GM21367 (cell line): ENCODE measurements at regions not wholly inside any gene's neighbourhood (a gene's known extent, or its start where the extent isn't known, plus 50 kb on each side); places are given as distances from the start of the nearest gene placed in this dataset.
"Not testable (repeated sequence)": the region's sequence is repeated elsewhere in the genome, so short reads cannot be mapped to it uniquely, and the experiment has no call there.

Experiments
- ATAC-seq: cut with Tn5 transposase; IDR thresholded peaks from one replicate; pipeline ENCODE4 v1.9.1; 2021; ENCODE audit not compliant: unreplicated experiment

DNA sequence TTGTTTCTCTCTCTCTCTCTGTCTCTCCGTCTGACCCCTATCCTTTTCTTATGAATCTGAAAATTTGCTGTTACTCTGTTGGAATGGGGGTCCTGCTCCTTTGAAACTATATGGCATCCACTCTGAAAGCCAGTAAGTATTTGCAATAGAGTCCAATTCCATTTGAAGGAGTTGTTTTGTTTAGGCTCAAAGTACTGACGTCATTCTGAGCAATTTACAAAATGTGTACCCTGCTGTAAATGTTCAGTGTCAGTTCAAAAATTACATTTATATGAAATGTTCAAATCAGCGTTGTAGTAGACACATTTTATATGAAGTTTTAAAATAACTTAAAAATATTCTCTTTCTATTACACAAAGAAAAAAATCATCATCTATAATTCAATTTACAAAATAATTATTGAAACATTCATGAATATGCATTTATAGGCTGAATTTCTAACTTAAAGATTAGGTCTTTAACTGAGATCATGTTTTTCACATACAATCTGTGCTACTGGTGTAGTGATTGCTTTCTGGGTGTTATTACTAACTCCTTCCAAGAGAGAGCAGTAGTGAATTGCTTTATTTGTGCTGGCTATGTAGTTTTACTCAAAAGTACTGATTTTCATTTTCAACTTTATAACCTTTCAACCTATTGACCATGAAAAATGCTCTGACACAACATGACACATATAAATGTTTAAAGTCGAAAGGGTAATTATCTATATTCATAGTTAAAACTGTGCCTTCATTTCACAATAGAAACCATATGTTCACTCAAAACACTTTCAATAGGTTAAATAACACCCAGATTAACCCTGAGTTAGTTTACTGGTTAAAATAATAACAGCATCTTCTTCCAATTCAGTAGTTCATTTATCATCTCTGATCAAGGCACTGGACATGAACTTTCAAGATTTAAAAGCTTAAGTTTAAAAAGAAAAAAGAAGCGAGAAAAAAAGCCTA, 253.1 kb upstream of the ADGRL4 start:
- ATAC-seq, result peak; percentile 84

- ATAC-seq, result no peak
Measured at GRCh38 chr1:79255421-79255820, 248.9 kb upstream of the ADGRL4 start.

DNA sequence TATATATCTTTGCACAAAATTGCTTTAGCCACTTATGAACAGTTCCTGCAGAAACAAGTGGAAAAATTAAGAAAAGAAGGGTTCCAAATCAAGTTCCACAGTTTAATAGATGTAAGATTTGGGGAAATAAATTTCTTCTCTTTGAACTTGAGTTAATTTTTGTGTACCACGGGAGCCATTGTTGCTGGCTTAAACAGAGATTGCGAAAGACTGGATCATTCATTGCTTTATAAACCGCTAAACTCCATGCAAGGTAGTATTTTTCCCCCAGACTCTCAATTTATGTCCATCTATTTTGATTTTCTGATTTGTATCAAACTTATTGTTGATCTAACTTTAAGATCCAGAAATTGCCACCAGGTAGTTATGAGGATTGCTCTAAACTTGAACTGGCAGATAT, 246.1 kb upstream of the ADGRL4 start:
- ATAC-seq, result no peak

- no peak for ATAC-seq
Measured at GRCh38 chr1:79239840-79240239, 233.3 kb upstream of the ADGRL4 start.

DNA sequence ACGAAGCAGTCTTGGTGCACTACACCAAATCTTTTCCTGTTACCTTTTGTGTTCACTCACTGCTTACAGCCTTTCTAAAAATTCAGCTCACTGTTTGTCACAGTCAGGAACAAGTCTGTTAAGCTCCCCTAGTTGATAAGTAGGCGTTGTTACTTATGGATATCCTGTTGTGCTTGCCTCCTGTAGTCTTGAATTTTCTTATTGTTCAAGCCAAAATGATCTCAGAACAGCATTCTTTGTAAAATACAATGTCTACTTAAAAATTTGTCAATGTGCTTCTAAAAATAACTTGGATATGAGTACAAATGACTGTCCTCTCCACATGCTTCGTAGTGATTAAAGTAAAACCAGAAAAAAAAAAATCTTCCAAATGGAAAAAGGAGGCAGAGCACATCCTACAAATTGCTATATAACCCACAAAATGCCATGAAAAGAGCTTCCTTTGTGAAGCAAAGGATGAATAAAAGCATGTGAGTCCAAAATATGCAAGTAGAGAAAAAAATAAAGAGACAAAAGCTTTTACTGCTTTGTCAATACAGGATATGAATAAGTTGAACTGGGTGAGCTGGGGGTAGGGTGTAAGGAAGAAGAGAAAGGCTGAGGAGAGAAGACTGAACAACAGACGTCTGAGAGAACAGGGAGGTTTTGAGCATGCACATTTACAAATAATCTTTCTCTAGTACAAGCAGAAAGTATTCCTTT, 228.9 kb upstream of the ADGRL4 start:
- ATAC-seq, result no peak

GRCh38 chr1:79232818-79233217, 226.3 kb upstream of the ADGRL4 start:
- ATAC-seq, result no peak

- not testable (repeated sequence) for ATAC-seq
Measured at GRCh38 chr1:79230751-79231150, 224.2 kb upstream of the ADGRL4 start.

GRCh38 chr1:79226963-79227362, 220.4 kb upstream of the ADGRL4 start:
- no peak for ATAC-seq

DNA sequence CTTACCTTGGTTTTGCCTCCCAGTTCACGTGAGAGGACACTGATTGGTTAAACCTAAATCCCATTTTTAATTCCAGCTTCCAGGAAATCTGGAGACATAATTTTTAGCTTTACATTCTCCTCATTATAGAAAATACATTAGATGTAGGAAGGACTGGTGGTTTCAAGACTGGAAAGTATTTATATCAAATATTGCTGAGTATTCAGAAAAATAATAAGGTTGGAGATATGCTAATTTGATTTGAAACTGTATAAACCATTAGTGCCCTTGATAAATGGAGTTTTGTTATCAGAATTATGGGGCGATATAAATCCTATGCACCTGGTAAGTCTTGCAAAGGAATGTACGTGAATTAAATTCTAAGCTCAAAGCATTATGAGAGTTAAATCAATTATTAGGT, 218.0 kb upstream of the ADGRL4 start:
- no peak for ATAC-seq

- ATAC-seq, result no peak
Measured at GRCh38 chr1:79220509-79220908, 214.0 kb upstream of the ADGRL4 start.

- no peak for ATAC-seq
Measured at GRCh38 chr1:79215311-79215710, 208.8 kb upstream of the ADGRL4 start.

GRCh38 chr1:79207786-79208185, 201.3 kb upstream of the ADGRL4 start:
- no peak for ATAC-seq

DNA sequence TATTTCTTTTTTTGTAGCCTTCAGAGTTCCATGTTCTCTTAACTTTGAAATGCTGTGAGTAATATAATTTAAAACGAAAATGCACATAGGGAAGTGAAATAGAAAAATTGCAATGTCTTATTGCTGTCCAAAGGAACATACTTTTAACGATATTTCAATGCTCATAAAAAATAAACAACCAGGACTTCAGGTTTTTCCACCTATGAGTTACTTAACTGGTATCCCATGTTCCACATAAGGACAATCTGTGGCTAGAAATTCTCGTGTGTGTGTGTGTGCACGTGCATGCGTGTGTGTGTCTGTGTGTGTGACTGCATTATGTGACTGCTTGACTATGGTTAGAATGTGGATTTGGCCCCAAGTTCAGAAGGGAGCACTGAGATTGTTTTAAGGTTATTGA, 200.8 kb upstream of the ADGRL4 start:
- ATAC-seq, result no peak

DNA sequence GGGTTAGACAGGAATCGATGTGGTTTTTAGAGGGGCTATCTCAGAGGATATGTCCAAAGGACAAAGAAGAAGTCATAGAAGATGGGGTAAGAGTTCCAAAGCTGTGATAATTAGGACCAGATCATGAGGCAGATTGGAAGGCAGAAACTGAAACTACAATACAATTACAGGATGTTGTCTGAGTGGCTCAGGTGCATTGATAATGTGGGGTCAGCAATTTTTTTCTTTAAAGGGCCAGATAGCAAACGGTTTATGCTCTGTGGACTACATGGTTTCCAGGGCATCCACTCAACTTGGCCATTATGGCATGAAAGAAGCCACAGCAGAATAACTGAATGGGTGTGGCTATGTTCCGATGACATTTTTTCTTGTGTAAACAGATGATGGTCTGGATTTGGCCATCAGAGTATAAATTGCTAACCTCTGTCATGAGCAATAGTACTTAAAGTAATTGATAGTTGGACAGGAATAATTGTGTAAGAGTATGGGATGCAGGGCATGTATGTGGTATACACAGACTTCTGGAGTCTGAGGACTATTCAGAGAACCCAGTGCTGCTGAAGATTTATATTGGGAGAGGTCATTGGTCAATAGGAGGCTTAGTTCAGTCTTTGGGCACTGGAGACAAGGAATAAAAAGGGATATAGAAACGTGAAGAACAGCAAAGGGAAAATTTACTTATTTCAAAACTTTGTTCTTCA, 198.4 kb upstream of the ADGRL4 start:
- ATAC-seq, result no peak

DNA sequence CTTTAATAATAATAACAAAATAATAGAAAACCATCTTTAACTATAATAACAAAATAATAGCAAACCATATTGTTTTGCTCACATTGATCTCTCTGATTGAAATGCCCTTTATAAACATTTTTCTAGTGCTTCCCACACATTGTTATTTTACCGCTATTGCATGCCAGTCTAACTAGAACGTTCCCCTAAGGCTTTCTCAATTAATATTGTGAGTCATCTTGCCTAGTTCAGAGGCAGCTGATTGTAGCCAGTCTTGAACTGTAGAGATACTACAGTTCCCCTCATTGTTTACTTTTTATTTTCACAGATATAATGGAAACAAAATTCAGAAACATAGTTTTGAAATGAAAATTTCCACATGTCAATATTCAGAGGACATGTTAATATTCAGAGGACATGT, 192.3 kb upstream of the ADGRL4 start:
- ATAC-seq, result no peak

DNA sequence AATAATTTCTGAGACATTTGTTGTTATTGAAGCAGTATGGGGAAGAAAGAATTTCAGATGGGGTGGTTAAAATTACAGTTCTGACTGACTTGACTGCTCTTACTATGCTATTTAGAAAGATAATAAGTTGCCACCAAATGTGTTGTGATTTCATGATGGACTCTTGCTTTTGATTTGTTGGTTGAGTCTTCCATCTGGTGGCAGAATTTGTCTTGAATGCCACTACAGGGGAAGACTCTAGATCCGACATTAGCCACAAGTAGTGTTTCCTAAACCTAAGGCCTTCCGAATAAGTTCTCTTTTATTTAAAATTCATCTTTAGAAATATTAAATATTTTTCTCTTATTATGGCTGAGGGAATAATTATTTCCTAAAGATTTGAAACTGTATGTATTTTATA, 190.9 kb upstream of the ADGRL4 start:
- ATAC-seq, result no peak

- ATAC-seq, result no peak
Measured at GRCh38 chr1:79196211-79196610, 189.7 kb upstream of the ADGRL4 start.

DNA sequence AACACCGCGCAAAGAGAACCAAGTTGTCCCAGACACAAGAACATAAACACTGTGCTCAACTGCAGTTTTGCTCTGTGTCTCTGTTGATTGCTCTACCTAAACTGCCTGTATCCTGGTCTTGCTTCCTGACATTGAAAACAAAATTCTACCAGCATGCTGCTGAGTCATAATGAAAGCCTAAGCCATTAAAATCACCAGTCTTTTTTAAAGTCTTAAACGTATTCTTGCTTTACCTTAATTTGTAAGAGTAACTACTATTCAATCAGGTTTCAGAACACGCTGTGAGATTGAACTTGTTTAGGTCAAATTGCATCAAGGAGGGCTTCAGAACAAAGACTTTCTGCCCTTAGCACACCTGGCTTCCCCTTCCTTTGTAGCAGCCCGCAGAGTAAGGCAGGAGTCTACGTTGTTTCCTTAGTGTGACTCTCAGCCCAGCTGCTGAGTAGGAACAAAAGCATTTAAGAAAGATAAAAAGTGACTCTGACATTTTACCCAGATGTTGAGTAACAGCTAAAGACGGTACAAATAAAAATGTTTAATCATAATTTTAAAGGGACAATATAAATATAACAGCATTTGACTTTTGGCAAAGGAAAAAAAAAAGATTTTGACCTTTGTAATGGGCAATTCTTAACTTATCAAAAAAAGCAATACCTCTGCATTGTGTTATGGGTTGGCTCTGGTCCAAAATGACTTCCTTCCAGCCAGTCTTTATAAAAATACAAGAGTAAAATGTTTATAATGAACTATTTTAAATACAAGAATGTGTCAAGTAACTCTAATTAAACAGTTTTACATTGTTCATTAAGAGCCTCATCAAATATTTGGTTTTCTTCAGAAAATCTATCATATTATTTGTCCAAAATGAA, 186.9 kb upstream of the ADGRL4 start:
- peak; percentile 50 for ATAC-seq

DNA sequence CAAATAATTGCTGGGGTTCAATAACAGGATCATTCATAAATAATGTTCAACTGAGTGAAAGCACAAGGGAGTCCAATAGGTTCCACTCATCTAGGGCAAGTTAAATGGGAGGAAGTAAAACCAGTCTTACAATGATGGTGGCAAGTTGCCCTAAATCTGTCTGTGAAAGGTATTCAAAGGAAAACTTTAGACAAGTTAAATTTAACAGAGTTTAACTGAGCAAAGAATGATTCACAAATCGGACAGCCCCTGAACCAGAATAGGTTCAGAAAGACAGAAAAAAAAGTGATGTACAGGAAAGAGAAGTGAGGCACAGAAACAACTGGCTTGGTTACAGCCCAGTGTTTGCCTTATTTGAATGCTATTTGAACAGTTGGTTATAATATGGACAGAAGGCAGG, 183.5 kb upstream of the ADGRL4 start:
- peak; percentile 40 for ATAC-seq

- no peak for ATAC-seq
Measured at GRCh38 chr1:79188337-79188736, 181.8 kb upstream of the ADGRL4 start.

- no peak for ATAC-seq
Measured at GRCh38 chr1:79186260-79186659, 179.7 kb upstream of the ADGRL4 start.
